Vagina (tissue), 2 donors: ENCODE measurements at regions not wholly inside any gene's neighbourhood (a gene's known extent, or its start where the extent isn't known, plus 50 kb on each side); places are given as distances from the start of the nearest gene placed in this dataset.

Source experiments
- DNase-seq, 2 donors: peaks; one replicate each; pipeline ENCODE4 v3.0.0-alpha.2; 2017; ENCODE audit errors: extremely low spot score in 2 of 2
- H3K27ac ChIP-seq: fragments of 200-600 bp; sonication (generic); one replicate; pipeline ENCODE4 v1.5.1; 2019
- H3K27me3 ChIP-seq: fragments of 200-600 bp; sonication (generic); one replicate; pipeline ENCODE4 v1.5.1; 2019
- H3K36me3 ChIP-seq, 2 donors: fragments of 200-600 bp; sonication (generic); one replicate each; pipeline ENCODE4 v1.5.1; 2017 to 2019
- H3K4me1 ChIP-seq: fragments of 200-600 bp; sonication (generic); one replicate; pipeline ENCODE4 v1.5.1; 2019
- H3K4me3 ChIP-seq, 2 donors: fragments of 200-600 bp; sonication (generic); 1 replicate in 1 of 2; 2 replicates in 1 of 2; pipeline ENCODE4 v1.5.1; 2016 to 2019
- H3K9me3 ChIP-seq: fragments of 200-600 bp; sonication (generic); one replicate; pipeline ENCODE4 v1.5.1; 2019
- CTCF ChIP-seq, 3 experiments: fragments of 450-650 bp in 2 of 3; fragments of 200-600 bp in 1 of 3; sonication (generic) in 1 of 3; IDR thresholded peaks; one replicate each; pipeline ENCODE4 v1.5.1; 2017 to 2019; ENCODE audit warnings: antibody characterized with exemption in 3 of 3, mild to moderate bottlenecking in 2 of 3, moderate library complexity in 2 of 3
- POLR2A ChIP-seq, 2 donors: fragments of 450-650 bp; IDR thresholded peaks; one replicate each; pipeline ENCODE4 v1.6.1; 2017; ENCODE audit warnings: antibody characterized with exemption in 2 of 2, mild to moderate bottlenecking in 2 of 2, moderate library complexity in 2 of 2
- POLR2AphosphoS5 ChIP-seq, 2 donors: sonication (generic); formaldehyde crosslinking; IDR thresholded peaks; one replicate each; pipeline ENCODE4 v1.9.0; 2017; ENCODE audit warnings: antibody characterized with exemption in 2 of 2, mild to moderate bottlenecking in 2 of 2, low read depth in 1 of 2; ENCODE audit not compliant: insufficient read depth in 1 of 2
- intact Hi-C: fragments of 100-400 bp; cut with DNase I; formaldehyde crosslinking; loops from one replicate; pipeline ENCODE4 v1.15.1; 2023

- TF ChIP-seq POLR2AphosphoS5 (IDR thresholded peaks at IDR 0.05; ENCODE audit: insufficient read depth in 1 of 2, low read depth in 1 of 2) (no peak), POLR2A (IDR thresholded peaks at IDR 0.05) (no peak), CTCF (IDR thresholded peaks at IDR 0.05) (no peak)
- no peaks in the 10 kb centered on the region for H3K36me3 ChIP-seq
- no peaks in the 10 kb centered on the region for H3K4me1 ChIP-seq
- DNase-seq, result no peak
- H3K4me3 ChIP-seq, result no peak overlapping the region
- intact Hi-C loops, result no loop called here
- H3K27ac ChIP-seq, result no peak overlapping the region
- no peaks in the 10 kb centered on the region for H3K9me3 ChIP-seq
- no peaks in the 10 kb centered on the region for H3K27me3 ChIP-seq
These were observed 93.0 kb upstream of the MAP3K1 start for GRCh38 chr5:56722317-56722716.

GRCh38 chr5:56717253-56717987 lies 97.9 kb upstream of the MAP3K1 start:
- intact Hi-C loops, result no loop called here
- Histone ChIP-seq H3K27me3 (no peaks in the 10 kb centered on the region), H3K4me1 (no peaks in the 10 kb centered on the region), H3K27ac (peak overlapping the region; percentile 11), H3K36me3 (no peaks in the 10 kb centered on the region), H3K9me3 (no peaks in the 10 kb centered on the region), H3K4me3 (peak overlapping the region in 1 of 2 donors; percentile 8)
- no peak for TF ChIP-seq POLR2A (IDR thresholded peaks at IDR 0.05)
- TF ChIP-seq POLR2AphosphoS5 (IDR thresholded peaks at IDR 0.05; ENCODE audit: insufficient read depth in 1 of 2, low read depth in 1 of 2), result peak in 1 of 2 donors; percentile 8
- DNase-seq, result no peak

GRCh38 chr5:56715986-56716385 lies 99.4 kb upstream of the MAP3K1 start:
- TF ChIP-seq POLR2A (IDR thresholded peaks at IDR 0.05), result no peak
- TF ChIP-seq POLR2AphosphoS5 (IDR thresholded peaks at IDR 0.05; ENCODE audit: insufficient read depth in 1 of 2, low read depth in 1 of 2), result no peak
- no peak for TF ChIP-seq CTCF (IDR thresholded peaks at IDR 0.05)
- Histone ChIP-seq H3K9me3 (no peaks in the 10 kb centered on the region), H3K36me3 (no peaks in the 10 kb centered on the region), H3K4me1 (no peaks in the 10 kb centered on the region), H3K4me3 (no peak overlapping the region), H3K27ac (no peak overlapping the region), H3K27me3 (no peaks in the 10 kb centered on the region)
- intact Hi-C loops, result no loop called here
- no peak for DNase-seq

GRCh38 chr5:56712895-56713591 lies 102.3 kb upstream of the MAP3K1 start:
- Histone ChIP-seq H3K27me3 (no peaks in the 10 kb centered on the region), H3K4me1 (no peaks in the 10 kb centered on the region), H3K9me3 (no peaks in the 10 kb centered on the region), H3K27ac (no peak overlapping the region), H3K4me3 (no peak overlapping the region), H3K36me3 (no peaks in the 10 kb centered on the region)
- no peak for DNase-seq
- intact Hi-C loops, result no loop called here
- TF ChIP-seq POLR2A (IDR thresholded peaks at IDR 0.05) (no peak), POLR2AphosphoS5 (IDR thresholded peaks at IDR 0.05; ENCODE audit: insufficient read depth in 1 of 2, low read depth in 1 of 2) (no peak), CTCF (IDR thresholded peaks at IDR 0.05) (no peak)

GRCh38 chr5:56710826-56711590 lies 104.3 kb upstream of the MAP3K1 start:
- H3K9me3 ChIP-seq, result no peaks in the 10 kb centered on the region
- no peak overlapping the region for H3K4me3 ChIP-seq
- intact Hi-C loops, result no loop called here
- no peaks in the 10 kb centered on the region for H3K4me1 ChIP-seq
- no peaks in the 10 kb centered on the region for H3K27me3 ChIP-seq
- no peak overlapping the region for H3K27ac ChIP-seq
- no peak for DNase-seq
- TF ChIP-seq POLR2AphosphoS5 (IDR thresholded peaks at IDR 0.05; ENCODE audit: insufficient read depth in 1 of 2, low read depth in 1 of 2) (no peak), POLR2A (IDR thresholded peaks at IDR 0.05) (no peak), CTCF (IDR thresholded peaks at IDR 0.05) (no peak)
- H3K36me3 ChIP-seq, result no peaks in the 10 kb centered on the region
